ENCODE measurements at regions not wholly inside any gene's neighbourhood (a gene's known extent, or its start where the extent isn't known, plus 50 kb on each side); places are given as distances from the start of the nearest gene placed in this dataset.

DNA sequence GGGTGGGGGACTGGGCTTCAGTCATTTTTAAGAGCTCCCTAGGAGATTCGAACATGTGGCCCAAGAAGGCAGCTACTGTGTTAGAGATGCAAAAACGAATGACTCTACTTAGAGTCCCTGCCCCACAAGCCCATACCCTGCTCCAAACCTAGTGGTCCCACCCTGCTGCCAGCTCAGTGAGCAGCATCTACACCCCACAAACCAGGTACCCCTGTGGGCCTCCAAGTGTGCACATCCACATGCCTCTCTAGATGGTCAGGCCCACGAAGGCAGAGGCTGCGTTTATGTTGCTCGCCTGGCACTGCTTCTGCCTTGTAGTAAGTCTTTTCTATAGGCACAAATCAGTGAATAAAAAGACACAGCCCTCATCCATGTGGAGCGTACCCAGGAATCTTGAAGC is 112.6 kb downstream of the PDCL3 start:
- H3K27me3 ChIP-seq, result no peaks in the 10 kb centered on the region
- no peaks in the 10 kb centered on the region for H3K9me3 ChIP-seq
- H3K4me3 ChIP-seq, result no peak overlapping the region
- no peaks in the 10 kb centered on the region for H3K36me3 ChIP-seq
- TF ChIP-seq, protein P1, sequence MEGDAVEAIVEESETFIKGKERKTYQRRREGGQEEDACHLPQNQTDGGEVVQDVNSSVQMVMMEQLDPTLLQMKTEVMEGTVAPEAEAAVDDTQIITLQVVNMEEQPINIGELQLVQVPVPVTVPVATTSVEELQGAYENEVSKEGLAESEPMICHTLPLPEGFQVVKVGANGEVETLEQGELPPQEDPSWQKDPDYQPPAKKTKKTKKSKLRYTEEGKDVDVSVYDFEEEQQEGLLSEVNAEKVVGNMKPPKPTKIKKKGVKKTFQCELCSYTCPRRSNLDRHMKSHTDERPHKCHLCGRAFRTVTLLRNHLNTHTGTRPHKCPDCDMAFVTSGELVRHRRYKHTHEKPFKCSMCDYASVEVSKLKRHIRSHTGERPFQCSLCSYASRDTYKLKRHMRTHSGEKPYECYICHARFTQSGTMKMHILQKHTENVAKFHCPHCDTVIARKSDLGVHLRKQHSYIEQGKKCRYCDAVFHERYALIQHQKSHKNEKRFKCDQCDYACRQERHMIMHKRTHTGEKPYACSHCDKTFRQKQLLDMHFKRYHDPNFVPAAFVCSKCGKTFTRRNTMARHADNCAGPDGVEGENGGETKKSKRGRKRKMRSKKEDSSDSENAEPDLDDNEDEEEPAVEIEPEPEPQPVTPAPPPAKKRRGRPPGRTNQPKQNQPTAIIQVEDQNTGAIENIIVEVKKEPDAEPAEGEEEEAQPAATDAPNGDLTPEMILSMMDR (IDR thresholded peaks at IDR 0.05), result no peak
- DNase-seq (no peak), ATAC-seq (no peak)
- no peak overlapping the region for H3K27ac ChIP-seq
- no peaks in the 10 kb centered on the region for H3K4me1 ChIP-seq
- intact Hi-C loops (cut with DNase I), result no loop called here

DNA sequence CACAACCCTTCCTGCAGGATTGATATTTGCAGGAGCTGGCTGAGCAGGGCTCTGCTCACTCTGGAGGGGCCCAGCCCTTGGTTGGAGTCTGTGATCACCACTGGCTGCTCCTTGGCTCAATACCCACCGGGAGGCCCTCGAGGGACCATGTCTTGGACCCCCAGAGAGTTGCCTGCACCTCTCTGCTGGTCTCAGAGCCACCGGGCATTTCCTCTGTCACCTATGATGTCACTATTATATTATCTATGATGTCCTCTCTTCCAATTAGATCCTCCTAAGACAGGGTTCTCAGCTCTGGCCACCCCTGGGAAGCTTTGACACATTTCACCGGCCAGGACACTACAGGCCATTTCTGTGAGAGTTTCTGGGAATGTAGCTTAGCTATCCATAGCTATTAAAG is 113.1 kb downstream of the PDCL3 start:
- no peak for ATAC-seq

DNA sequence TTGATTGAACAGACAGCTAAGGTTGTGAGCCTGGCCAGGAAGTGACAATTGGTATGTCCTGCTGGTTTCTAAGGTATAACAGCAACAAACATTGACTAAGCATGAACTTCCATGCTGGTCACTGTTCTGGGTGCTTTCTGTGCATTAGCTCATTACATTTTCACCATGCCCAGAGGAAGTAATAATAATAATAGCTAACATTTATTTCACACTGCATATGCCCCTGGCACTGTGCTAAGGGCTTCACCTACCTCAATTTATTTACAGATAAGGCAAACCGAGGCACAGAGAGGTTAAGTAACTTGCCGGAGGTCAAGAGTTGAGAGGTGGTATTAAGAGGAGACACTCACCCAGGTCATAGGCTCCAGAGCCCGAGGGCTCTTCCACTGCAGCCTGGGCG is 113.6 kb downstream of the PDCL3 start:
- Histone ChIP-seq H3K4me3 (no peak overlapping the region), H3K4me1 (no peaks in the 10 kb centered on the region), H3K27ac (no peak overlapping the region), H3K27me3 (no peaks in the 10 kb centered on the region), H3K9me3 (no peaks in the 10 kb centered on the region), H3K36me3 (no peaks in the 10 kb centered on the region)
- intact Hi-C loops (cut with DNase I), result no loop called here
- TF ChIP-seq, protein P1 (IDR thresholded peaks at IDR 0.05), result no peak
- no peak for DNase-seq
- ATAC-seq, result no peak

More for the DNA sequence above, 113.1 kb downstream of the PDCL3 start:
- TF ChIP-seq, protein P1 (IDR thresholded peaks at IDR 0.05), result no peak
- Histone ChIP-seq H3K36me3 (no peaks in the 10 kb centered on the region), H3K27ac (no peak overlapping the region), H3K27me3 (no peaks in the 10 kb centered on the region), H3K9me3 (no peaks in the 10 kb centered on the region), H3K4me3 (no peak overlapping the region), H3K4me1 (no peaks in the 10 kb centered on the region)
- intact Hi-C loops (cut with DNase I), result no loop called here
- no peak for DNase-seq

DNA sequence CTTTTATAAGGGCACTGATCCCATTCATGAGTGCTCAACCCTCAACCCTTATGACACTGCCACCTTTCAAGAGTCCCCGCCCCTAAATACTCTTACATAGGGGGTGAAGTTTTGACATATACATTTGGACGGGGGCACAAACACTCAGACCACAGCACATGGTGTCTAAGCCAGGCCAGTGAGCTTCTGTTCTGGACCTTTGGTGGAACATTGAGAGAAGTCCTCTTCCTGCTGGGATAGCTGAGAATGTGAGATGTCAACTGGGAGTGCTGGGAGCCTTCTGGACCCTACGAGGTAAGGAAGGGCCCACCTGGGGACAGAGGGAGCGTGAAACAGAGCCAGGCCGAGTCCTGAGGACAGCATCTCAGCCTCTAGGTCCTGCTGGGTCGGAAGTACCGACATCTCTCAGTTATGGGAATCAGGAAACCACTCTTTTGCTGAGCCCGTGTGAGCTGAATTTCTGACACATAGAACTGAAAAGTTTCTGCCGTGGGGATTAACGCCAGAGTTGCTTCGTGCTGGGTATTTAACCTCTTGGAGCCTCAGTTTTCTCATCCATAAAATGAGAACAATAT is 114.9 kb downstream of the PDCL3 start:
- TF ChIP-seq, protein P1 (IDR thresholded peaks at IDR 0.05), result no peak
- H3K4me3 ChIP-seq, result no peak overlapping the region
- no peaks in the 10 kb centered on the region for H3K9me3 ChIP-seq
- no peaks in the 10 kb centered on the region for H3K4me1 ChIP-seq
- no peaks in the 10 kb centered on the region for H3K27me3 ChIP-seq
- no peak overlapping the region for H3K27ac ChIP-seq
- intact Hi-C loops (cut with DNase I), result no loop called here
- H3K36me3 ChIP-seq, result no peaks in the 10 kb centered on the region
- ATAC-seq (no peak), DNase-seq (no peak)

DNA sequence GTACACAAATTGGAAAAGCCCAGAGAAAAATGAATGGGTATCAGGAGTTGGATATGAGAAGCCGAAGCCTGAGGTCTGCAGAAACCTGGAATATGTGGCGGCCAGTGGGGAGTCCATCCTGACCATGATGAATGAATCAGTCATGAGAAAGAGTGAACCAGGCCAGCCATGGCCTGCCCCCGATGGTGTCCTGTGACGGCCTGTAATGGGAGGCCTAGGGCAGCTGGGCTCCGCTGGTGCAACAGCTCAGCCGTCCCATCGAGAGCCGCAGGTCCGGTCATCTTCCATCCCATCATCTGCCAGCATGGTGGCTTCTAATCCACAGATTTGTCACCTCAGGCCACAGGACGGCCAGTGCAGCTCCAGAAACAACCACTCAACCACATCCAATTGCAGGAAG is 116.4 kb downstream of the PDCL3 start:
- H3K4me1 ChIP-seq, result no peaks in the 10 kb centered on the region
- H3K4me3 ChIP-seq, result no peak overlapping the region
- TF ChIP-seq, protein P1 (IDR thresholded peaks at IDR 0.05), result no peak
- H3K36me3 ChIP-seq, result no peaks in the 10 kb centered on the region
- intact Hi-C loops (cut with DNase I), result no loop called here
- no peak overlapping the region for H3K27ac ChIP-seq
- ATAC-seq, result no peak
- no peaks in the 10 kb centered on the region for H3K27me3 ChIP-seq
- no peaks in the 10 kb centered on the region for H3K9me3 ChIP-seq
- no peak for DNase-seq

DNA sequence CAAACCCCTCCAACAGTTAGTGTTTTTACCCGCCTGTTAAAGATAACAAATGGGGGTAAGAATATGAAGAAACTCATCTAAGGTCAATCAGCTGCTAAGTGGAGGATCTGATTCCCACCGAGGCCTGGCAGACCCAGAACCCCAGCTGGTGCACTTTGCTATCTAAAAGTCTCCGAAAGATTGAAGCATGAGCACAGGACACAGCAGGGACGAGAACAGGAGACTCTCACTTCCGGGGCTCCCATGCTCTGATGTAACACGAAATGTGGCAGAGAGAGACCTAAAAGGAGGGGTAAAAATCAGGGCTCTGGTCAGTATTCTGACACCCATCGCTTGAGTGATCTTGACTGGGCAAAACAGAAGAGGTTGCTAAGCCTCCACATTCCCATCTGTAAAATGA is 119.7 kb downstream of the PDCL3 start:
- no peaks in the 10 kb centered on the region for H3K36me3 ChIP-seq
- H3K4me3 ChIP-seq, result no peak overlapping the region
- no peak for DNase-seq
- no peak overlapping the region for H3K27ac ChIP-seq
- TF ChIP-seq, protein P1 (IDR thresholded peaks at IDR 0.05), result no peak
- intact Hi-C loops (cut with DNase I), result no loop called here
- no peaks in the 10 kb centered on the region for H3K27me3 ChIP-seq
- H3K4me1 ChIP-seq, result no peaks in the 10 kb centered on the region
- no peaks in the 10 kb centered on the region for H3K9me3 ChIP-seq
- no peak for ATAC-seq
